Smooth muscle cell (in vitro differentiated cells): ENCODE measurements at regions not wholly inside any gene's neighbourhood (a gene's known extent, or its start where the extent isn't known, plus 50 kb on each side); places are given as distances from the start of the nearest gene placed in this dataset.

Experiments
- DNase-seq: peaks from one replicate; lab custom pipeline; 2025; ENCODE audit not compliant: unreplicated experiment; lab: John Stamatoyannopoulos, UW
- H2AFZ ChIP-seq: fragments of 200-600 bp; sonication (generic); 2 replicates; pipeline ENCODE4 v1.6.0; 2016; ENCODE audit warnings: antibody characterized with exemption, low read depth, mild to moderate bottlenecking
- H3F3A ChIP-seq: fragments of 200-600 bp; sonication (generic); 2 replicates; pipeline ENCODE4 v1.6.0; 2017; ENCODE audit warnings: antibody characterized with exemption, low read depth
- H3K27ac ChIP-seq: fragments of 200-600 bp; sonication (generic); 2 replicates; pipeline ENCODE4 v1.5.1; 2016; ENCODE audit warnings: low read depth, mild to moderate bottlenecking
- H3K27me3 ChIP-seq: fragments of 200-600 bp; sonication (generic); 2 replicates; pipeline ENCODE4 v1.6.1; 2016; ENCODE audit warnings: low read depth, mild to moderate bottlenecking
- H3K36me3 ChIP-seq: fragments of 200-600 bp; sonication (generic); 2 replicates; pipeline ENCODE4 v1.5.1; 2016; ENCODE audit warnings: low read depth
- H3K4me1 ChIP-seq: fragments of 200-600 bp; sonication (generic); 2 replicates; pipeline ENCODE4 v1.5.1; 2016; ENCODE audit warnings: low read depth
- H3K4me2 ChIP-seq: fragments of 200-600 bp; sonication (generic); 2 replicates; pipeline ENCODE4 v1.6.0; 2016; ENCODE audit warnings: mild to moderate bottlenecking
- H3K4me3 ChIP-seq: fragments of 200-600 bp; sonication (generic); 2 replicates; pipeline ENCODE4 v1.5.1; 2016; ENCODE audit warnings: mild to moderate bottlenecking
- H3K79me2 ChIP-seq: fragments of 200-600 bp; sonication (generic); 2 replicates; pipeline ENCODE4 v1.6.0; 2016; ENCODE audit warnings: low read depth, mild to moderate bottlenecking
- H3K9ac ChIP-seq: fragments of 200-600 bp; sonication (generic); 2 replicates; pipeline ENCODE4 v1.6.0; 2016; ENCODE audit warnings: low read depth
- H3K9me3 ChIP-seq: fragments of 200-600 bp; sonication (generic); replicated peaks from 2 replicates; pipeline ENCODE4 v1.5.1; 2016; ENCODE audit warnings: low read depth
- H4K20me1 ChIP-seq: fragments of 200-600 bp; sonication (generic); 2 replicates; pipeline ENCODE4 v1.6.0; 2016; ENCODE audit warnings: low read depth
- CTCF ChIP-seq: fragments of 200-600 bp; sonication (generic); IDR thresholded peaks from 2 replicates; pipeline ENCODE4 v1.5.1; 2017; ENCODE audit warnings: borderline replicate concordance, mild to moderate bottlenecking, antibody characterized with exemption; ENCODE audit not compliant: insufficient read depth, poor library complexity, severe bottlenecking
- WGBS: methylation state at CpG from one replicate; pipeline ENCODE4 v1.1.7; 2016; ENCODE audit warnings: low lambda C conversion rate; 5-methylcytosine and 5-hydroxymethylcytosine counted together

GRCh38 chr13:44170731-44171130 lies 202.9 kb upstream of the SERP2 start:
- Histone ChIP-seq H3K79me2 (no peaks in the 10 kb centered on the region), H3K4me1 (no peaks in the 10 kb centered on the region), H3K9ac (no peak overlapping the region), H3K4me2 (no peak overlapping the region), H2AFZ (no peak overlapping the region), H3K9me3 (no peaks in the 10 kb centered on the region), H3K36me3 (no peaks in the 10 kb centered on the region), H4K20me1 (no peaks in the 10 kb centered on the region), H3K27me3 (no peaks in the 10 kb centered on the region), H3K27ac (no peak overlapping the region), H3F3A (peaks cover 17% of the 10 kb centered on the region), H3K4me3 (no peak overlapping the region)
- no peak for TF ChIP-seq CTCF
- 88% methylated on average over 1 of the region's 1 CpG for WGBS
- DNase-seq, result no peak

GRCh38 chr13:44171156-44171555 lies 202.5 kb upstream of the SERP2 start:
- H3K4me1 ChIP-seq, result no peaks in the 10 kb centered on the region
- WGBS, result 88% methylated on average over 1 of the region's 1 CpG
- no peaks in the 10 kb centered on the region for H4K20me1 ChIP-seq
- DNase-seq, result no peak
- no peak for TF ChIP-seq CTCF
- no peaks in the 10 kb centered on the region for H3K79me2 ChIP-seq
- H3K27ac ChIP-seq, result no peak overlapping the region
- peaks cover 20% of the 10 kb centered on the region for H3F3A ChIP-seq
- no peak overlapping the region for H3K9ac ChIP-seq
- no peak overlapping the region for H3K4me2 ChIP-seq
- no peak overlapping the region for H2AFZ ChIP-seq
- H3K4me3 ChIP-seq, result no peak overlapping the region
- H3K9me3 ChIP-seq, result no peaks in the 10 kb centered on the region
- no peaks in the 10 kb centered on the region for H3K36me3 ChIP-seq
- H3K27me3 ChIP-seq, result no peaks in the 10 kb centered on the region

GRCh38 chr13:44171861-44172260 lies 201.8 kb upstream of the SERP2 start:
- no peak for DNase-seq
- peaks cover 22% of the 10 kb centered on the region for H3F3A ChIP-seq
- no peak for TF ChIP-seq CTCF
- H3K4me3 ChIP-seq, result no peak overlapping the region
- no peaks in the 10 kb centered on the region for H4K20me1 ChIP-seq
- H2AFZ ChIP-seq, result no peak overlapping the region
- no peak overlapping the region for H3K4me2 ChIP-seq
- no peaks in the 10 kb centered on the region for H3K79me2 ChIP-seq
- H3K27ac ChIP-seq, result no peak overlapping the region
- H3K9me3 ChIP-seq, result no peaks in the 10 kb centered on the region
- H3K9ac ChIP-seq, result no peak overlapping the region
- H3K36me3 ChIP-seq, result no peaks in the 10 kb centered on the region
- H3K4me1 ChIP-seq, result no peaks in the 10 kb centered on the region
- no peaks in the 10 kb centered on the region for H3K27me3 ChIP-seq

GRCh38 chr13:44172281-44172810 lies 201.3 kb upstream of the SERP2 start:
- H3K4me1 ChIP-seq, result no peaks in the 10 kb centered on the region
- peaks cover 22% of the 10 kb centered on the region for H3F3A ChIP-seq
- H3K9ac ChIP-seq, result no peak overlapping the region
- H3K4me2 ChIP-seq, result no peak overlapping the region
- H3K27me3 ChIP-seq, result no peaks in the 10 kb centered on the region
- no peak for TF ChIP-seq CTCF
- no peak overlapping the region for H2AFZ ChIP-seq
- no peaks in the 10 kb centered on the region for H3K9me3 ChIP-seq
- WGBS, result 66% methylated on average over 4 of the region's 4 CpGs
- no peak overlapping the region for H3K4me3 ChIP-seq
- H3K36me3 ChIP-seq, result no peaks in the 10 kb centered on the region
- no peaks in the 10 kb centered on the region for H3K79me2 ChIP-seq
- H4K20me1 ChIP-seq, result no peaks in the 10 kb centered on the region
- no peak for DNase-seq
- H3K27ac ChIP-seq, result no peak overlapping the region
